Retinal pigment epithelial cell (primary cell): ENCODE measurements at regions not wholly inside any gene's neighbourhood (a gene's known extent, or its start where the extent isn't known, plus 50 kb on each side); places are given as distances from the start of the nearest gene placed in this dataset.
"Not testable (repeated sequence)": the region's sequence is repeated elsewhere in the genome, so short reads cannot be mapped to it uniquely, and the experiment has no call there.

Experiments used
- DNase-seq: peaks from one replicate; pipeline ENCODE4 v3.0.0-alpha.2; 2010; ENCODE audit warnings: low read depth
- H3K4me3 ChIP-seq: 2 replicates; pipeline ENCODE4 v1.5.1; 2011; ENCODE audit warnings: mild to moderate bottlenecking, low read length, control low read depth, moderate library complexity
- TF ChIP-seq, protein P1 (sequence below): conservative IDR thresholded peaks from 2 replicates; pipeline ENCODE4 v1.5.1; 2011; ENCODE audit warnings: low read depth, low read length, control low read depth, inconsistent platforms

DNA sequence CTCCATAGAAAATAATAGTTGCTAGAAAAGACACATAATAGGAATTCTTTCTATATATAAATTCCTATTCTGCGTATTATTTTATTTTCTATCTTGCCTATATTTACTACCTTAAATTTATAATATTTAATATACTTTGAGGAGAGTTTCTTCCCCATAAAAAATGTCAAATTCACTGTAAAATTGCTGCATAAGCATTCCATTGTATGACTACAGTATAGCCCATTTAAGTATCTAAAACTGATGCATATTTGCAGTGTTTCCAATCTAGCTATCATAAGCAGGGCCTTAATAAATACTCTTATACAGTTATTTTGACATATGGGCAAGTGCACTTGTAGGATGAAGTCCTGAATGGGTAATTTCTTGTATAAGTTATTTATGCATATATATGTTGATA is 1088.6 kb upstream of the EPHA6 start:
- TF ChIP-seq, protein P1, sequence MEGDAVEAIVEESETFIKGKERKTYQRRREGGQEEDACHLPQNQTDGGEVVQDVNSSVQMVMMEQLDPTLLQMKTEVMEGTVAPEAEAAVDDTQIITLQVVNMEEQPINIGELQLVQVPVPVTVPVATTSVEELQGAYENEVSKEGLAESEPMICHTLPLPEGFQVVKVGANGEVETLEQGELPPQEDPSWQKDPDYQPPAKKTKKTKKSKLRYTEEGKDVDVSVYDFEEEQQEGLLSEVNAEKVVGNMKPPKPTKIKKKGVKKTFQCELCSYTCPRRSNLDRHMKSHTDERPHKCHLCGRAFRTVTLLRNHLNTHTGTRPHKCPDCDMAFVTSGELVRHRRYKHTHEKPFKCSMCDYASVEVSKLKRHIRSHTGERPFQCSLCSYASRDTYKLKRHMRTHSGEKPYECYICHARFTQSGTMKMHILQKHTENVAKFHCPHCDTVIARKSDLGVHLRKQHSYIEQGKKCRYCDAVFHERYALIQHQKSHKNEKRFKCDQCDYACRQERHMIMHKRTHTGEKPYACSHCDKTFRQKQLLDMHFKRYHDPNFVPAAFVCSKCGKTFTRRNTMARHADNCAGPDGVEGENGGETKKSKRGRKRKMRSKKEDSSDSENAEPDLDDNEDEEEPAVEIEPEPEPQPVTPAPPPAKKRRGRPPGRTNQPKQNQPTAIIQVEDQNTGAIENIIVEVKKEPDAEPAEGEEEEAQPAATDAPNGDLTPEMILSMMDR: no peak
- no peak for DNase-seq
- H3K4me3 ChIP-seq: no peak overlapping the region

DNA sequence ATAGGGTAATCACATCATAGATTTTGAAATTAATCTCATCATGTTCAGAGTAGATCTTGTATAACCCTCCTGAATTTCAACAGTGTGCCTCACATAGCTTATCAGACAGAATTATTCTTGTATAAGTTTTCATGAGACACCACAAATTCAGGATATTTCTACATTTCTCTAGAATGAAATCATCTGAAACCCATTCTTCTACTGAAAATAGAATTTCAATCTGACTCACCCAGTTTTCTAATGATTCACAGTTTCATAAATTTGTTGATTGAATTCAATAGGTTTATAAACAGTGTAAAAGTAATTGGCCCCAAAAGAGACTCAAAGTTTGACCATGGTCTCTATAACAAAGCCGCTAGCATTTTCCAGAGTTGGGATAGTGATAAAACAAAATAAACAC is 1082.6 kb upstream of the EPHA6 start:
- H3K4me3 ChIP-seq: no peak overlapping the region
- TF ChIP-seq, protein P1: no peak
- DNase-seq: no peak

DNA sequence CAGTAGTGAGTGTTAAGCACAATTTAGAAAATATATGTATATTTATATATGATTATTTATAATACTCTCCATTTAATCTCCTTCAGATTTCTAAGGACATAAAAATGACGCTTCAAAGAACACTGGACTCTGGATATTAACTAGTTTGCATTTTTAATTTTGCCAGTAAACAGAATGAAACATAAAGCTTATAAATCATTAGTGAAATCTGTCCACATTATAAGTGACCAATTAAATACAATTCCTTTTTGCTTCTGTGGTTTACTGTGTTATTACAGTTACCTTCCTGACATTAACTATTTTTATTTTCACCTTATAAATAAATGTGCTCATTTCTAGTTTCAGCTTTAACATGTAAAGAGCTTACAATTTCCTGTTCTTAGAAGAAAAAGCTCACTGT is 1081.1 kb upstream of the EPHA6 start:
- no peak for DNase-seq
- no peak overlapping the region for H3K4me3 ChIP-seq
- TF ChIP-seq, protein P1: no peak

DNA sequence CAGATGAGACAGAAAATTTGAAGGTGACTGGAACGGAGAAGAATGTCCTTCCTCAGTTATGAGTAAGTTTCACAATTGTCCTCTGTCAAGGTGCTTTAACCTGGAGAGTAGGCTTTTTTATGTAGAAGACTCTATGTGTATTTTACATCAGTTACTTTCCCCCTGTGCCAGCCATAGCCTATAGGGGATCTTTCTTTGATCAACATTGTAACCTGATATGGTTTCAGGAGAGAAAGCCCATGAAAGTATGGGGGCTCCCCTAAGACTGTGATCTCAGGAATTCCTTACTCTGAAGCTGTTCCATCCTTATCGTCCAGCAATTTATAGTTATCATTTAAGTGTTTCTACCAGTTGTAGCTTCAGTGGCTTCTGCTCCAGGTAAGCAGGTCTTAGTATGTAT is 1076.3 kb upstream of the EPHA6 start:
- H3K4me3 ChIP-seq: no peak overlapping the region
- TF ChIP-seq, protein P1: no peak
- DNase-seq: no peak

DNA sequence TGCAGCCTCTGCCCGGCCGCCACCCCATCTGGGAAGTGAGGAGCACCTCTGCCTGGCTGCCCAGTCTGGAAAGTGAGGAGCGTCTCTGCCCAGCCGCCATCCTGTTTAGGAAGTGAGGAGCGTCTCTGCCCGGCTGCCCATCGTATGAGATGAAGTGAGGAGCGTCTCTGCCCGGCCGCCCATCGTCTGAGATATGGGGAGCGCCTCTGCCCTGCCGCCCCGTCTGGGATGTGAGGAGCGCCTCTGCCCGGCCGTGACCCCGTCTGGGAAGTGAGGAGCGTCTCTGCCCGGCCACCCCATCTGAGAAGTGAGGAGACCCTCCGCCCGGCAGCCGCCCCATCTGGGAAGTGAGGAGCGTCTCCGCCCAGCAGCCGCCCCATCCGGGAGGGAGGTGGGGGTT is 1069.5 kb upstream of the EPHA6 start:
- not testable (repeated sequence) for DNase-seq, H3K4me3 ChIP-seq

DNA sequence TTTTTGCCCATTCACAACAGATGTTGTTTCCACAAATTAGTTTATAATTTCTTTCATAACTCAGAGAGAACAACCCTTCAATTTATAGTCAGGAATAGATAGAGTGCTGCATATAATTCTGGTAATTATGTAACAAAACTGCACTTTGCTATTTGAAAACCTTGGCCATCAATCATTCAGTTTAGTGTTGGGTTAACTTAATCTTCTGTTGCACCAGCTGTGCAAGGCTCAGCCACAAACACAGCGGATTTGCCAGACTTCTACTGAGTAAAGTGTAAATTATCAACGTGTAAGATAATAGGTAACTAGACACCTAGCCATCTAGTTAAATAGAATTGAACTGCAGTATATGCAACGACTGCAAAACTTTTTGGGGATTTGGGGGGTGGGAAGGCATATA is 1064.3 kb upstream of the EPHA6 start:
- DNase-seq: no peak
- H3K4me3 ChIP-seq: no peak overlapping the region
- TF ChIP-seq, protein P1: no peak

DNA sequence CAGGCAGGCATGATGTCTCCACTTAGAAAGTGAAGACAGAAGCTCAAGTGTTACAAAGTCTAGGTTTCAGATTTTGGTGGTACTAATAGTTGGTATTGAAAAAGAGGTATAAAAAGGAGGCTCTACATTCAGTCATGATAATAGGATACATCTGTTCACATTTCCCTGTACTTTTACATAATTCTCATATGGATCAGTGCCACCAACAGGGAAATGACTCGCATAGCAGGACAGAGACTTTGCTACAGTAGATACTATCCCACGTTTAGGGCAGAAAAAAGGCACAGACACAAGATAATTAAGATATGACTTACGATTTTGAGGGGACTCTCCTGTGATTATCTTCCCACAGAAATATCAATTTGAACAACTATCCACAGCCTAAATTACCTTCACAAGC is 1062.9 kb upstream of the EPHA6 start:
- H3K4me3 ChIP-seq: no peak overlapping the region
- TF ChIP-seq, protein P1: no peak
- no peak for DNase-seq

DNA sequence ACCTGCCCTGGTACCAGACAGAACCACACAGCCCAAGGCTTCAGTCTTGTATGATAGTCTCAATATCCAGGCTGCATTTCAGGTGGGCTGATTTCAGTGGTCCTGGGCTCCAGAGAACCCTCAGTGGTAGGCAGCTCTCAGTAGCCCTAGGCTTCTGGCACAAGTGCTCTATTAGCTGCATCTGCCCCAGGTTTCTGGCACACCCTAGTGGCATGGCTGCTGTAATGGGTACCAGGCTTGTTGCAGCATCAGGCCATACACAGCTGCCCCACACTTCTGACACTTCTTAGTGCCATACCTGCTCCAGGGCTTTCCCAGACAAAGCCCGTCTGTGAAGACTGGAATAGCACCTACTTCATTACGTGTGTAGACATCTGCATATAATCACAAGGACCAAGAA is 1062.2 kb upstream of the EPHA6 start:
- DNase-seq: no peak
- no peak overlapping the region for H3K4me3 ChIP-seq
- TF ChIP-seq, protein P1: no peak
